ENCODE measurements at regions not wholly inside any gene's neighbourhood (a gene's known extent, or its start where the extent isn't known, plus 50 kb on each side); places are given as distances from the start of the nearest gene placed in this dataset.

GRCh38 chr4:163790231-163790630, 295.7 kb downstream of the TMA16 start:
- Histone ChIP-seq H3K4me2 (ENCODE audit: low read length) (peak overlapping the region; percentile 25), H2AFZ (ENCODE audit: low read depth, low read length) (no peak overlapping the region), H3K4me1 (ENCODE audit: low read length) (peaks cover 38% of the 10 kb centered on the region), H3K27me3 (ENCODE audit: low read depth, low read length) (no peaks in the 10 kb centered on the region), H3K9me3 (ENCODE audit: insufficient read depth, low read length) (no peaks in the 10 kb centered on the region), H3K9ac (ENCODE audit: low read length) (no peak overlapping the region), H3K36me3 (replicated peaks; ENCODE audit: low read depth, low read length) (no peaks in the 10 kb centered on the region), H4K20me1 (ENCODE audit: insufficient read depth, low read length) (no peaks in the 10 kb centered on the region), H3K4me3 (ENCODE audit: low read length) (no peak overlapping the region), H3K79me2 (ENCODE audit: low read length) (no peaks in the 10 kb centered on the region), H3K27ac (ENCODE audit: low read length) (no peak overlapping the region)
- TF ChIP-seq EZH2phosphoT487 (IDR thresholded peaks at IDR 0.05; ENCODE audit: low read depth) (no peak), CTCF (IDR thresholded peaks at IDR 0.05; ENCODE audit: low read depth, low read length) (no peak)

GRCh38 chr4:163795885-163796284, 301.4 kb downstream of the TMA16 start:
- H3K4me3 ChIP-seq (ENCODE audit: low read length), result no peak overlapping the region
- H3K27me3 ChIP-seq (ENCODE audit: low read depth, low read length), result no peaks in the 10 kb centered on the region
- no peaks in the 10 kb centered on the region for H3K36me3 ChIP-seq (replicated peaks; ENCODE audit: low read depth, low read length)
- H4K20me1 ChIP-seq (ENCODE audit: insufficient read depth, low read length), result no peaks in the 10 kb centered on the region
- H3K9ac ChIP-seq (ENCODE audit: low read length), result no peak overlapping the region
- no peaks in the 10 kb centered on the region for H3K9me3 ChIP-seq (ENCODE audit: insufficient read depth, low read length)
- H3K4me1 ChIP-seq (ENCODE audit: low read length), result peaks cover 29% of the 10 kb centered on the region
- H3K27ac ChIP-seq (ENCODE audit: low read length), result no peak overlapping the region
- H3K4me2 ChIP-seq (ENCODE audit: low read length), result no peak overlapping the region
- TF ChIP-seq CTCF (IDR thresholded peaks at IDR 0.05; ENCODE audit: low read depth, low read length) (no peak), EZH2phosphoT487 (IDR thresholded peaks at IDR 0.05; ENCODE audit: low read depth) (no peak)
- no peaks in the 10 kb centered on the region for H3K79me2 ChIP-seq (ENCODE audit: low read length)
- no peak overlapping the region for H2AFZ ChIP-seq (ENCODE audit: low read depth, low read length)

GRCh38 chr4:163804001-163804400, 309.5 kb downstream of the TMA16 start:
- H2AFZ ChIP-seq (ENCODE audit: low read depth, low read length), result 0 out of 2 replicates have a peak overlapping the region, but pooled peaks have one; percentile 3
- H3K79me2 ChIP-seq (ENCODE audit: low read length), result no peaks in the 10 kb centered on the region
- H3K4me3 ChIP-seq (ENCODE audit: low read length), result no peak overlapping the region
- no peaks in the 10 kb centered on the region for H4K20me1 ChIP-seq (ENCODE audit: insufficient read depth, low read length)
- TF ChIP-seq EZH2phosphoT487 (IDR thresholded peaks at IDR 0.05; ENCODE audit: low read depth) (no peak), CTCF (IDR thresholded peaks at IDR 0.05; ENCODE audit: low read depth, low read length) (no peak)
- no peak overlapping the region for H3K9ac ChIP-seq (ENCODE audit: low read length)
- H3K27ac ChIP-seq (ENCODE audit: low read length), result no peak overlapping the region
- H3K4me2 ChIP-seq (ENCODE audit: low read length), result no peak overlapping the region
- H3K9me3 ChIP-seq (ENCODE audit: insufficient read depth, low read length), result no peaks in the 10 kb centered on the region
- H3K27me3 ChIP-seq (ENCODE audit: low read depth, low read length), result no peaks in the 10 kb centered on the region
- no peaks in the 10 kb centered on the region for H3K36me3 ChIP-seq (replicated peaks; ENCODE audit: low read depth, low read length)
- H3K4me1 ChIP-seq (ENCODE audit: low read length), result peaks cover 10% of the 10 kb centered on the region

- H3K9ac ChIP-seq (ENCODE audit: low read length), result no peak overlapping the region
- peaks cover 30% of the 10 kb centered on the region for H3K4me1 ChIP-seq (ENCODE audit: low read length)
- no peak overlapping the region for H3K4me3 ChIP-seq (ENCODE audit: low read length)
- H3K27me3 ChIP-seq (ENCODE audit: low read depth, low read length), result no peaks in the 10 kb centered on the region
- no peaks in the 10 kb centered on the region for H3K36me3 ChIP-seq (replicated peaks; ENCODE audit: low read depth, low read length)
- H3K4me2 ChIP-seq (ENCODE audit: low read length), result no peak overlapping the region
- no peaks in the 10 kb centered on the region for H3K79me2 ChIP-seq (ENCODE audit: low read length)
- no peaks in the 10 kb centered on the region for H3K9me3 ChIP-seq (ENCODE audit: insufficient read depth, low read length)
- H4K20me1 ChIP-seq (ENCODE audit: insufficient read depth, low read length), result no peaks in the 10 kb centered on the region
- no peak overlapping the region for H3K27ac ChIP-seq (ENCODE audit: low read length)
- H2AFZ ChIP-seq (ENCODE audit: low read depth, low read length), result no peak overlapping the region
- no peak for TF ChIP-seq CTCF (IDR thresholded peaks at IDR 0.05; ENCODE audit: low read depth, low read length)
These were observed 312.2 kb downstream of the TMA16 start for GRCh38 chr4:163806653-163807052.

Data from OCI-LY3 (cell line).